ENCODE measurements at regions not wholly inside any gene's neighbourhood (a gene's known extent, or its start where the extent isn't known, plus 50 kb on each side); places are given as distances from the start of the nearest gene placed in this dataset.

DNA sequence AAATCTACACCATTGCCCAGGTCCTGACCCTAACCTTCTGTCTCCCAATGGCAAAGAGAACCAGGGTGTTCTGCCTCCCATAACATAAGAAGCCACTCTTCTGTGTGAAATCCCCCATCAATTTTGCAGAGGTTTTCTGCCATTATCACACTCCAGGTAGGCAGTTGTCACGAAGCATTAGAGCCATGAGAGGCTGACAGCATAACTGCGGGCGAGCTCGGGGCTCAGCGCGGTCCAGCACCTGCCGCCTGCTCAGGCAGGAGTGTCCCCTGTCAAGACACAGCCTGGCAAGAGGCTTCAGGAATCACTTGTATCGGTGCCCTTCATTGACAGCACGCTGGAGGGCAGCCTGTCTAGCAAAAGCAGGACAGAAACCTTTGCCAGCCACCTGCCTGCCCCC lies 251.2 kb downstream of the SATB2 start:
- TF ChIP-seq EP300 (IDR thresholded peaks at IDR 0.05): no peak
- TF ChIP-seq, protein P1, sequence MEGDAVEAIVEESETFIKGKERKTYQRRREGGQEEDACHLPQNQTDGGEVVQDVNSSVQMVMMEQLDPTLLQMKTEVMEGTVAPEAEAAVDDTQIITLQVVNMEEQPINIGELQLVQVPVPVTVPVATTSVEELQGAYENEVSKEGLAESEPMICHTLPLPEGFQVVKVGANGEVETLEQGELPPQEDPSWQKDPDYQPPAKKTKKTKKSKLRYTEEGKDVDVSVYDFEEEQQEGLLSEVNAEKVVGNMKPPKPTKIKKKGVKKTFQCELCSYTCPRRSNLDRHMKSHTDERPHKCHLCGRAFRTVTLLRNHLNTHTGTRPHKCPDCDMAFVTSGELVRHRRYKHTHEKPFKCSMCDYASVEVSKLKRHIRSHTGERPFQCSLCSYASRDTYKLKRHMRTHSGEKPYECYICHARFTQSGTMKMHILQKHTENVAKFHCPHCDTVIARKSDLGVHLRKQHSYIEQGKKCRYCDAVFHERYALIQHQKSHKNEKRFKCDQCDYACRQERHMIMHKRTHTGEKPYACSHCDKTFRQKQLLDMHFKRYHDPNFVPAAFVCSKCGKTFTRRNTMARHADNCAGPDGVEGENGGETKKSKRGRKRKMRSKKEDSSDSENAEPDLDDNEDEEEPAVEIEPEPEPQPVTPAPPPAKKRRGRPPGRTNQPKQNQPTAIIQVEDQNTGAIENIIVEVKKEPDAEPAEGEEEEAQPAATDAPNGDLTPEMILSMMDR (IDR thresholded peaks at IDR 0.05): no peak
- TF ChIP-seq POLR2A (IDR thresholded peaks at IDR 0.05): no peak

All from sigmoid colon (tissue), 4 donors.